CD14-positive monocyte (primary cell): ENCODE measurements at regions not wholly inside any gene's neighbourhood (a gene's known extent, or its start where the extent isn't known, plus 50 kb on each side); places are given as distances from the start of the nearest gene placed in this dataset.

Experiments used
- DNase-seq, 3 donors: peaks; one replicate each; pipeline ENCODE4 v3.0.0-alpha.2; 2011 to 2022
- H2AFZ ChIP-seq: 2 replicates; pipeline ENCODE4 v1.6.0; 2012; ENCODE audit warnings: mild to moderate bottlenecking, low read depth, low read length, inconsistent platforms; ENCODE audit not compliant: insufficient read depth, poor library complexity, severe bottlenecking
- H3K27ac ChIP-seq, 2 donors: 1 replicate in 1 of 2; 2 replicates in 1 of 2; pipeline ENCODE4 v1.5.1; 2012 to 2013; ENCODE audit warnings: low read length in 2 of 2, control low read depth in 1 of 2, inconsistent platforms in 1 of 2, low read depth in 1 of 2, mild to moderate bottlenecking in 1 of 2
- H3K27me3 ChIP-seq, 2 donors: one replicate each; pipeline versions ENCODE4 v1.6.0 to v1.6.1; 2011 to 2013; ENCODE audit warnings: low read length in 2 of 2; ENCODE audit not compliant: control insufficient read depth in 2 of 2, insufficient read depth in 2 of 2
- H3K36me3 ChIP-seq, 2 donors: replicated peaks in 1 of 2; 1 replicate in 1 of 2; 2 replicates in 1 of 2; pipeline versions ENCODE4 v1.5.1 to v1.6.1; 2012 to 2013; ENCODE audit warnings: low read length in 2 of 2, control low read depth in 1 of 2, inconsistent platforms in 1 of 2, mild to moderate bottlenecking in 1 of 2; ENCODE audit not compliant: insufficient read depth in 2 of 2, control insufficient read depth in 1 of 2
- H3K4me1 ChIP-seq, 2 donors: 1 replicate in 1 of 2; 2 replicates in 1 of 2; pipeline versions ENCODE4 v1.5.1 to v1.6.1; 2012 to 2013; ENCODE audit warnings: low read length in 2 of 2, control low read depth in 1 of 2, inconsistent platforms in 1 of 2, mild to moderate bottlenecking in 1 of 2, moderate library complexity in 1 of 2; ENCODE audit not compliant: insufficient read depth in 2 of 2, control insufficient read depth in 1 of 2
- H3K4me2 ChIP-seq: replicated peaks from 2 replicates; pipeline ENCODE3; 2012; ENCODE audit warnings: low read length, moderate library complexity, mild to moderate bottlenecking; ENCODE audit not compliant: poor library complexity, severe bottlenecking; ENCODE audit errors: extremely low read depth
- H3K4me3 ChIP-seq, 3 experiments: fragments of 200-600 bp in 1 of 3; sonication (generic) in 1 of 3; replicated peaks in 1 of 3; 1 replicate in 2 of 3; 2 replicates in 1 of 3; pipeline ENCODE4 v1.5.1; 2011 to 2013; ENCODE audit warnings: low read length in 3 of 3, mild to moderate bottlenecking in 3 of 3, control low read depth in 2 of 3, low read depth in 2 of 3, inconsistent platforms in 1 of 3, moderate library complexity in 1 of 3
- H3K79me2 ChIP-seq: 2 replicates; pipeline ENCODE4 v1.6.0; 2012; ENCODE audit warnings: mild to moderate bottlenecking, control low read depth, inconsistent platforms, low read length, moderate library complexity; ENCODE audit not compliant: insufficient read depth
- H3K9ac ChIP-seq: 2 replicates; pipeline ENCODE4 v1.6.0; 2017; ENCODE audit warnings: low read length, mild to moderate bottlenecking; ENCODE audit not compliant: insufficient read depth, poor library complexity, severe bottlenecking
- H3K9me3 ChIP-seq, 2 donors: replicated peaks in 1 of 2; 1 replicate in 1 of 2; 2 replicates in 1 of 2; pipeline versions ENCODE4 v1.5.1 to v1.6.1; 2012 to 2013; ENCODE audit warnings: low read length in 2 of 2, control low read depth in 1 of 2; ENCODE audit not compliant: control insufficient read depth in 1 of 2, insufficient read depth in 1 of 2
- H4K20me1 ChIP-seq: 2 replicates; pipeline ENCODE4 v1.6.0; 2012; ENCODE audit warnings: mild to moderate bottlenecking, low read length, control low read depth, moderate library complexity; ENCODE audit not compliant: insufficient read depth
- H3K27ac Mint-ChIP-seq, 7 donors: one replicate each; pipeline ENCODE4 v1.8.0; 2020; ENCODE audit warnings: mild to moderate bottlenecking in 7 of 7, mixed read lengths in 7 of 7, moderate library complexity in 6 of 7, inconsistent platforms in 2 of 7
- H3K27me3 Mint-ChIP-seq, 3 donors: one replicate each; pipeline ENCODE4 v1.8.0; 2021 to 2022; ENCODE audit warnings: low read depth in 3 of 3, mild to moderate bottlenecking in 3 of 3, mixed read lengths in 3 of 3, moderate library complexity in 3 of 3, inconsistent platforms in 1 of 3
- H3K36me3 Mint-ChIP-seq, 2 donors: one replicate each; pipeline ENCODE4 v1.8.0; 2020; ENCODE audit warnings: mixed read lengths in 2 of 2, inconsistent platforms in 1 of 2, mild to moderate bottlenecking in 1 of 2
- H3K4me1 Mint-ChIP-seq: one replicate; pipeline ENCODE4 v1.8.0; 2020; ENCODE audit warnings: mild to moderate bottlenecking, mixed read lengths
- H3K4me3 Mint-ChIP-seq, 2 donors: one replicate each; pipeline ENCODE4 v1.8.0; 2020; ENCODE audit warnings: mild to moderate bottlenecking in 2 of 2, mixed read lengths in 2 of 2, moderate library complexity in 1 of 2
- H3K9me3 Mint-ChIP-seq, 7 donors: one replicate each; pipeline ENCODE4 v1.8.0; 2020 to 2022; ENCODE audit warnings: mixed read lengths in 7 of 7, mild to moderate bottlenecking in 6 of 7, moderate library complexity in 6 of 7, inconsistent platforms in 2 of 7
- CTCF ChIP-seq: fragments of 200-600 bp; IDR thresholded peaks from one replicate; pipeline ENCODE4 v1.8.0; 2022; ENCODE audit warnings: antibody characterized with exemption, mild to moderate bottlenecking
- WGBS: methylation state at CpG from one replicate; pipeline ENCODE4 v1.1.5; 2013; ENCODE audit warnings: missing lambda C conversion rate; ENCODE audit not compliant: insufficient coverage; 5-methylcytosine and 5-hydroxymethylcytosine counted together
- intact Hi-C, 2 donors: fragments of 100-400 bp; cut with micrococcal nuclease; formaldehyde crosslinking; loops; one replicate each; pipeline versions ENCODE4 v1.15.0 to v1.15.1; 2023

- intact Hi-C loops = no loop called here
- Histone ChIP-seq H4K20me1 (no peaks in the 10 kb centered on the region), H3K4me1 (no peaks in the 10 kb centered on the region), H3K4me3 (no peak overlapping the region), H3K36me3 (no peaks in the 10 kb centered on the region), H3K9ac (no peak overlapping the region), H3K9me3 (no peaks in the 10 kb centered on the region), H3K27me3 (no peaks in the 10 kb centered on the region), H3K27ac (no peak overlapping the region), H2AFZ (no peak overlapping the region), H3K4me2 (no peak overlapping the region), H3K79me2 (no peaks in the 10 kb centered on the region)
- H3K4me1 Mint-ChIP-seq = peaks cover 2% of the 10 kb centered on the region
- DNase-seq = no peak
- no peak for TF ChIP-seq CTCF
- WGBS = no CpG with 5 or more reads among the region's 1 CpG
- H3K36me3 Mint-ChIP-seq = no peaks in the 10 kb centered on the region
- H3K27me3 Mint-ChIP-seq = peaks cover 1 to 2% (median 1%) of the 10 kb centered on the region in 3 donors
- H3K9me3 Mint-ChIP-seq = peaks cover 0 to 8% (median 2%) of the 10 kb centered on the region in 7 donors
- no peak overlapping the region for H3K27ac Mint-ChIP-seq
- no peak overlapping the region for H3K4me3 Mint-ChIP-seq
Observed at GRCh38 chr12:90203556-90203955, 494.9 kb upstream of the ATP2B1 start.

GRCh38 chr12:90199006-90199405, 490.4 kb upstream of the ATP2B1 start:
- H2AFZ ChIP-seq = no peak overlapping the region
- H3K4me2 ChIP-seq = no peak overlapping the region
- intact Hi-C loops = no loop called here

More at GRCh38 chr12:90199006-90199405, 490.4 kb upstream of the ATP2B1 start:
- Mint-ChIP-seq H3K9me3 (peaks cover 0 to 4% (median 0%) of the 10 kb centered on the region in 7 donors), H3K27me3 (peaks cover 0 to 2% (median 1%) of the 10 kb centered on the region in 3 donors), H3K4me1 (peaks cover 2% of the 10 kb centered on the region), H3K4me3 (no peak overlapping the region), H3K27ac (no peak overlapping the region), H3K36me3 (no peaks in the 10 kb centered on the region)
- no peaks in the 10 kb centered on the region for H3K79me2 ChIP-seq
- no CpG with 5 or more reads among the region's 1 CpG for WGBS
- TF ChIP-seq CTCF = no peak
- H3K9me3 ChIP-seq = no peaks in the 10 kb centered on the region
- H3K4me3 ChIP-seq = no peak overlapping the region
- H3K27me3 ChIP-seq = no peaks in the 10 kb centered on the region
- no peak overlapping the region for H3K27ac ChIP-seq
- H3K9ac ChIP-seq = no peak overlapping the region
- no peaks in the 10 kb centered on the region for H4K20me1 ChIP-seq
- no peaks in the 10 kb centered on the region for H3K4me1 ChIP-seq
- H3K36me3 ChIP-seq = no peaks in the 10 kb centered on the region
- DNase-seq = peak in 2 of 3 donors; percentile 4 to 5
